ENCODE measurements at regions not wholly inside any gene's neighbourhood (a gene's known extent, or its start where the extent isn't known, plus 50 kb on each side); places are given as distances from the start of the nearest gene placed in this dataset.

- Mint-ChIP-seq H3K4me3 (ENCODE audit: unreplicated experiment) (no peak overlapping the region), H3K27me3 (ENCODE audit: unreplicated experiment) (peaks cover 4% of the 10 kb centered on the region), H3K4me1 (ENCODE audit: unreplicated experiment) (peaks cover 21% of the 10 kb centered on the region), H3K36me3 (ENCODE audit: low read depth, unreplicated experiment) (no peaks in the 10 kb centered on the region), H3K27ac (ENCODE audit: unreplicated experiment) (no peak overlapping the region), H3K9me3 (ENCODE audit: unreplicated experiment) (no peaks in the 10 kb centered on the region)
- TF ChIP-seq CTCF (IDR thresholded peaks at IDR 0.05; ENCODE audit: unreplicated experiment), result no peak
- no peak for DNase-seq (ENCODE audit: low spot score)
These were observed 246.0 kb downstream of the ENC1 start for GRCh38 chr5:74394528-74394915.

- H3K4me3 Mint-ChIP-seq (ENCODE audit: unreplicated experiment), result no peak overlapping the region
- H3K4me1 Mint-ChIP-seq (ENCODE audit: unreplicated experiment), result peaks cover 21% of the 10 kb centered on the region
- no peak for DNase-seq (ENCODE audit: low spot score)
- H3K27me3 Mint-ChIP-seq (ENCODE audit: unreplicated experiment), result peaks cover 4% of the 10 kb centered on the region
- no peaks in the 10 kb centered on the region for H3K36me3 Mint-ChIP-seq (ENCODE audit: low read depth, unreplicated experiment)
- no peaks in the 10 kb centered on the region for H3K9me3 Mint-ChIP-seq (ENCODE audit: unreplicated experiment)
- no peak for TF ChIP-seq CTCF (IDR thresholded peaks at IDR 0.05; ENCODE audit: unreplicated experiment)
- no peak overlapping the region for H3K27ac Mint-ChIP-seq (ENCODE audit: unreplicated experiment)
These were observed 246.6 kb downstream of the ENC1 start for GRCh38 chr5:74393943-74394342.

- H3K27me3 Mint-ChIP-seq (ENCODE audit: unreplicated experiment), result peaks cover 4% of the 10 kb centered on the region
- no peak for TF ChIP-seq CTCF (IDR thresholded peaks at IDR 0.05; ENCODE audit: unreplicated experiment)
- no peak overlapping the region for H3K4me3 Mint-ChIP-seq (ENCODE audit: unreplicated experiment)
- H3K4me1 Mint-ChIP-seq (ENCODE audit: unreplicated experiment), result peaks cover 21% of the 10 kb centered on the region
- H3K27ac Mint-ChIP-seq (ENCODE audit: unreplicated experiment), result no peak overlapping the region
- H3K36me3 Mint-ChIP-seq (ENCODE audit: low read depth, unreplicated experiment), result no peaks in the 10 kb centered on the region
- H3K9me3 Mint-ChIP-seq (ENCODE audit: unreplicated experiment), result no peaks in the 10 kb centered on the region
- no peak for DNase-seq (ENCODE audit: low spot score)
These were observed 247.7 kb downstream of the ENC1 start for GRCh38 chr5:74392711-74393351.

GRCh38 chr5:74391410-74391809, 249.1 kb downstream of the ENC1 start:
- H3K4me3 Mint-ChIP-seq (ENCODE audit: unreplicated experiment), result no peak overlapping the region
- peaks cover 21% of the 10 kb centered on the region for H3K4me1 Mint-ChIP-seq (ENCODE audit: unreplicated experiment)
- H3K27ac Mint-ChIP-seq (ENCODE audit: unreplicated experiment), result no peak overlapping the region
- H3K36me3 Mint-ChIP-seq (ENCODE audit: low read depth, unreplicated experiment), result no peaks in the 10 kb centered on the region
- DNase-seq (ENCODE audit: low spot score), result no peak
- H3K9me3 Mint-ChIP-seq (ENCODE audit: unreplicated experiment), result no peaks in the 10 kb centered on the region
- H3K27me3 Mint-ChIP-seq (ENCODE audit: unreplicated experiment), result peaks cover 2% of the 10 kb centered on the region
- no peak for TF ChIP-seq CTCF (IDR thresholded peaks at IDR 0.05; ENCODE audit: unreplicated experiment)

DNA sequence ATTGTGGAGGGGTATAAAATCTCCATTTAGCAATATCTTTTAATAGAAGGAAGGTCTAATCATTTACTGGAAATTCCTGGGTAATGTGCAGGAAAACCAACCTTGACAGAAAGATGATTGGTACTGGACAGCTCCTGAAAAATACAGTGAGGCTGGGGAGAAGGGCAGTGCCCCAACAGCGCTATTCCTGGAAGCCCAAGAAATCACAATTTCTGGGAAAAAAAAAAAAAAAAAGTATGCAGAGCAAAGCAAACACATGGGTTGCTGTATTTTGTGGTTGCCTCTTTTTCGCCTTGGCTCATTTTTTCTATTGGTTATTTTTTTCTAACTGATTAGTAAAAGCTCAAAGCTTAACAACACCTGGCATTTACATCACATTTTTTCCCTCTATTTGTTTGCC, 249.7 kb downstream of the ENC1 start:
- DNase-seq (ENCODE audit: low spot score), result no peak
- Mint-ChIP-seq H3K27me3 (ENCODE audit: unreplicated experiment) (no peaks in the 10 kb centered on the region), H3K4me3 (ENCODE audit: unreplicated experiment) (no peak overlapping the region), H3K36me3 (ENCODE audit: low read depth, unreplicated experiment) (no peaks in the 10 kb centered on the region), H3K4me1 (ENCODE audit: unreplicated experiment) (peaks cover 21% of the 10 kb centered on the region), H3K9me3 (ENCODE audit: unreplicated experiment) (no peaks in the 10 kb centered on the region), H3K27ac (ENCODE audit: unreplicated experiment) (no peak overlapping the region)
- TF ChIP-seq CTCF (IDR thresholded peaks at IDR 0.05; ENCODE audit: unreplicated experiment), result no peak

Data from endothelial cell (in vitro differentiated cells).